WERI-Rb-1 (cell line): ENCODE measurements at regions not wholly inside any gene's neighbourhood (a gene's known extent, or its start where the extent isn't known, plus 50 kb on each side); places are given as distances from the start of the nearest gene placed in this dataset.
A peak's percentile ranks its signal among the peaks of the same experiment; 100 is the strongest.

Experiments used
- DNase-seq: peaks from one replicate; pipeline ENCODE4 v3.0.0-alpha.2; 2020
- H3K27ac ChIP-seq: fragments of 250-450 bp; sonication (Bioruptor Pico); 2 replicates; pipeline ENCODE4 v1.5.1; 2020; ENCODE audit warnings: mild to moderate bottlenecking, moderate library complexity
- H3K27me3 ChIP-seq: fragments of 250-450 bp; sonication (Bioruptor Pico); 2 replicates; pipeline ENCODE4 v1.5.1; 2021; ENCODE audit warnings: mild to moderate bottlenecking, low read depth, moderate library complexity; ENCODE audit not compliant: insufficient read depth, severe bottlenecking
- H3K36me3 ChIP-seq: fragments of 250-450 bp; sonication (Bioruptor Pico); 2 replicates; pipeline ENCODE4 v1.5.1; 2020; ENCODE audit warnings: mild to moderate bottlenecking, moderate library complexity
- H3K4me3 ChIP-seq: 2 replicates; pipeline ENCODE4 v1.5.1; 2011; ENCODE audit warnings: low read depth, mild to moderate bottlenecking, control low read depth, low read length
- H3K9me3 ChIP-seq: fragments of 250-450 bp; sonication (Bioruptor Pico); 2 replicates; pipeline ENCODE4 v1.5.1; 2021; ENCODE audit warnings: mild to moderate bottlenecking, moderate library complexity; ENCODE audit not compliant: severe bottlenecking
- CTCF ChIP-seq: IDR thresholded peaks from 2 replicates; pipeline ENCODE4 v1.5.1; 2011; ENCODE audit warnings: low read depth, mild to moderate bottlenecking, control low read depth, inconsistent platforms, low read length

GRCh38 chr6:169131390-169131789, 122.3 kb downstream of the THBS2 start:
- Histone ChIP-seq H3K27ac (no peak overlapping the region), H3K9me3 (no peaks in the 10 kb centered on the region), H3K36me3 (no peaks in the 10 kb centered on the region), H3K27me3 (no peaks in the 10 kb centered on the region), H3K4me3 (no peak overlapping the region)
- no peak for DNase-seq
- no peak for TF ChIP-seq CTCF

- H3K36me3 ChIP-seq: no peaks in the 10 kb centered on the region
- DNase-seq: no peak
- H3K27me3 ChIP-seq: no peaks in the 10 kb centered on the region
- H3K4me3 ChIP-seq: no peak overlapping the region
- no peaks in the 10 kb centered on the region for H3K9me3 ChIP-seq
- H3K27ac ChIP-seq: no peak overlapping the region
- no peak for TF ChIP-seq CTCF
Observed at GRCh38 chr6:169130113-169130512, 123.5 kb downstream of the THBS2 start.

GRCh38 chr6:169121013-169121412, 132.6 kb downstream of the THBS2 start:
- Histone ChIP-seq H3K27me3 (no peaks in the 10 kb centered on the region), H3K36me3 (no peaks in the 10 kb centered on the region), H3K27ac (no peak overlapping the region), H3K4me3 (no peak overlapping the region), H3K9me3 (no peaks in the 10 kb centered on the region)
- TF ChIP-seq CTCF: 0 out of 2 replicates have a peak, but pooled peaks have one; percentile 19
- no peak for DNase-seq

GRCh38 chr6:169119669-169120068, 134.0 kb downstream of the THBS2 start:
- Histone ChIP-seq H3K9me3 (no peaks in the 10 kb centered on the region), H3K27ac (no peak overlapping the region), H3K27me3 (no peaks in the 10 kb centered on the region), H3K36me3 (no peaks in the 10 kb centered on the region), H3K4me3 (no peak overlapping the region)
- no peak for DNase-seq
- no peak for TF ChIP-seq CTCF

- H3K27ac ChIP-seq: no peak overlapping the region
- H3K27me3 ChIP-seq: no peaks in the 10 kb centered on the region
- no peak for TF ChIP-seq CTCF
- H3K9me3 ChIP-seq: no peaks in the 10 kb centered on the region
- H3K4me3 ChIP-seq: no peak overlapping the region
- DNase-seq: no peak
- H3K36me3 ChIP-seq: no peaks in the 10 kb centered on the region
Observed at GRCh38 chr6:169118346-169118830, 135.3 kb downstream of the THBS2 start.

GRCh38 chr6:169117663-169118062, 136.0 kb downstream of the THBS2 start:
- no peaks in the 10 kb centered on the region for H3K36me3 ChIP-seq
- no peak for TF ChIP-seq CTCF
- H3K27me3 ChIP-seq: no peaks in the 10 kb centered on the region
- H3K9me3 ChIP-seq: no peaks in the 10 kb centered on the region
- DNase-seq: no peak
- H3K27ac ChIP-seq: no peak overlapping the region
- no peak overlapping the region for H3K4me3 ChIP-seq
